HepG2 (cell line): ENCODE measurements at regions not wholly inside any gene's neighbourhood (a gene's known extent, or its start where the extent isn't known, plus 50 kb on each side); places are given as distances from the start of the nearest gene placed in this dataset.

ENCODE experiments used
- ATAC-seq: fragments of 200-7000 bp; cut with Tn5 transposase; 3 replicates; pipeline ENCODE4 v1.9.1; 2020; ENCODE audit warnings: mild to moderate bottlenecking, moderate library complexity
- BruUV-seq: library from RNA; stranded (reverse); fragments of 400-500 nt; replicated peaks from 2 replicates; lab custom pipeline; 2021; lab: Mats Ljungman, UMichigan
- CTCF ChIA-PET: fragments of 300-600 bp; formaldehyde crosslinking; extraction: SDS; loops from one replicate; lab custom pipeline; 2021; ENCODE audit warnings: low total read pairs, inconsistent platforms, low intra/inter-chr PET ratio; lab: Yijun Ruan, JAX
- POLR2A ChIA-PET: fragments of 350-600 bp; sonication (Branson Sonifier 250); formaldehyde crosslinking; loops from one replicate; lab custom pipeline; 2020; ENCODE audit warnings: antibody characterized with exemption, inconsistent platforms; lab: Yijun Ruan, JAX
- DNase-seq: peaks from one replicate; pipeline ENCODE4 v3.0.0-alpha.2; 2015; ENCODE audit warnings: low spot score
- FAIRE-seq: peaks from 3 replicates; lab custom pipeline; 2011; peaks lifted over from hg19 to GRCh38; lab: Jason Lieb, UNC
- H2AFZ ChIP-seq: one replicate; pipeline ENCODE4 v1.6.1; 2011; ENCODE audit warnings: low read length, inconsistent platforms
- H3K27ac ChIP-seq: fragments of 300-600 bp; 3 replicates; pipeline ENCODE4 v1.8.0; 2011; ENCODE audit warnings: mixed run types, mild to moderate bottlenecking, mixed read lengths, low read length, inconsistent platforms; ENCODE audit not compliant: insufficient read depth; ENCODE audit errors: extremely low read length
- H3K27me3 ChIP-seq, 2 experiments: fragments of 200-600 bp in 1 of 2; 2 replicates in 1 of 2; 3 replicates in 1 of 2; pipeline versions ENCODE4 v1.6.0 to v1.8.0; 2011; ENCODE audit warnings: low read length in 2 of 2, mild to moderate bottlenecking in 2 of 2, moderate library complexity in 2 of 2, inconsistent platforms in 1 of 2; ENCODE audit not compliant: insufficient read depth in 2 of 2, control insufficient read depth in 1 of 2
- H3K36me3 ChIP-seq, 2 experiments: fragments of 200-600 bp in 1 of 2; replicated peaks in 1 of 2; 2 replicates in 1 of 2; 3 replicates in 1 of 2; pipeline versions ENCODE4 v1.5.1 to v1.8.0; 2011; ENCODE audit warnings: low read length in 2 of 2, inconsistent platforms in 1 of 2; ENCODE audit not compliant: insufficient read depth in 2 of 2, control insufficient read depth in 1 of 2
- H3K4me1 ChIP-seq: 2 replicates; pipeline ENCODE4 v1.5.1; 2012; ENCODE audit warnings: low read length, inconsistent platforms; ENCODE audit not compliant: insufficient read depth
- H3K4me2 ChIP-seq: 2 replicates; pipeline ENCODE4 v1.6.0; 2011; ENCODE audit warnings: low read depth, low read length, inconsistent platforms
- H3K4me3 ChIP-seq, 3 experiments: fragments of 200-600 bp in 1 of 3; sonication (generic), shearing (Covaris generic) in 1 of 3; replicated peaks in 1 of 3; 2 replicates each; pipeline ENCODE4 v1.5.1; 2011 to 2016; ENCODE audit warnings: low read length in 3 of 3, inconsistent platforms in 2 of 3, low read depth in 2 of 3, mild to moderate bottlenecking in 2 of 3, control low read depth in 1 of 3, mixed read lengths in 1 of 3; ENCODE audit not compliant: insufficient read depth in 1 of 3
- H3K79me2 ChIP-seq: one replicate; pipeline ENCODE4 v1.6.1; 2011; ENCODE audit warnings: low read length, inconsistent platforms; ENCODE audit not compliant: insufficient read depth
- H3K9ac ChIP-seq: 2 replicates; pipeline ENCODE4 v1.6.0; 2011; ENCODE audit warnings: mild to moderate bottlenecking, low read depth, low read length, inconsistent platforms; ENCODE audit not compliant: insufficient read depth
- H3K9me3 ChIP-seq: 2 replicates; pipeline ENCODE4 v1.5.1; 2012; ENCODE audit warnings: mild to moderate bottlenecking, low read length
- H4K20me1 ChIP-seq: 2 replicates; pipeline ENCODE4 v1.6.0; 2011; ENCODE audit warnings: inconsistent platforms, mild to moderate bottlenecking, low read length, moderate library complexity; ENCODE audit not compliant: insufficient read depth
- MAFF ChIP-seq: IDR thresholded peaks from 2 replicates; pipeline ENCODE4 v1.6.1; 2011; ENCODE audit warnings: low read depth, low read length, improper control_type of control experiment
- MAFK ChIP-seq, 2 experiments: IDR thresholded peaks in 1 of 2; conservative IDR thresholded peaks in 1 of 2; 2 replicates each; pipeline ENCODE4 v1.6.1; 2011; ENCODE audit warnings: improper control_type of control experiment in 2 of 2, low read length in 2 of 2
- RARG ChIP-seq: sonication (generic); formaldehyde crosslinking; IDR thresholded peaks from 2 replicates; pipeline ENCODE4 v1.4.0; 2020; ENCODE audit warnings: low read depth, mild to moderate bottlenecking, missing genetic modification reagents
- ZBTB3 ChIP-seq: sonication (generic); formaldehyde crosslinking; IDR thresholded peaks from 2 replicates; pipeline ENCODE4 v1.4.0; 2020; ENCODE audit warnings: low read depth, mild to moderate bottlenecking, moderate library complexity, missing genetic modification reagents, borderline replicate concordance
- ZFP37 ChIP-seq: sonication (generic); formaldehyde crosslinking; IDR thresholded peaks from 2 replicates; pipeline ENCODE4 v1.4.0; 2020; ENCODE audit warnings: missing genetic modification reagents, borderline replicate concordance
- ZSCAN9 ChIP-seq: IDR thresholded peaks from 2 replicates; pipeline ENCODE4 v1.6.1; 2016; ENCODE audit warnings: borderline replicate concordance
- WGBS: methylation state at CpG from one replicate; pipeline ENCODE4 v1.1.6; 2017; ENCODE audit warnings: low lambda C conversion rate; 5-methylcytosine and 5-hydroxymethylcytosine counted together
- in situ Hi-C: cut with HindIII; loops from 2 replicates; pipeline ENCODE4 v1.10.0; 2017; ENCODE audit warnings: low pct_unique_long_range_greater_than_20kb; ENCODE audit not compliant: extremely low pct_ligation_motif_present
- intact Hi-C: fragments of 100-400 bp; cut with micrococcal nuclease; formaldehyde crosslinking; loops from one replicate; pipeline ENCODE4 v1.10.0; 2022; ENCODE audit not compliant: unreplicated experiment
- TF ChIP-seq, protein P1 (sequence below): sonication (generic); formaldehyde crosslinking; IDR thresholded peaks from 2 replicates; pipeline ENCODE4 v1.5.1; 2020; ENCODE audit warnings: mild to moderate bottlenecking, missing genetic modification reagents, borderline replicate concordance

DNA sequence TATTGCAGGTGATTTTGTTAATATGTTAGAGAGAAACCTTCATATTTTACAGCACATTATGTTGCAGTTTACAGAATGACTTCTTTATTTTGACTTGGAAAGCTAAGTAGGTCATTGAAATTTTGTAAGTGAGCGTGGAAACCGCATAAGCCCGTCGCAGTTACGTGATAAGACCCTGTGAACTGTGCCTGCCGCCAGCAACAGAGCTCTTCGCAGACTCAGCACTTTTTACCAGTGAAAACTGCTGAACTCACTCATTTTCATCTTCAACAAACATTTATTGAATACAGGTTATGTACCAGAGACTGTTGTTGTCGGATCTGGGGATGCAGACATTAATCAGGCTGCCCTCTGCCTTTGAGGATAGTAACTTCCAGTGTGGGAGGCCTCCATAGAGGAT, 355.7 kb downstream of the HS3ST1 start:
- H3K36me3 ChIP-seq, result no peaks in the 10 kb centered on the region
- H3K27ac ChIP-seq, result no peak overlapping the region
- no peak for ATAC-seq
- BruUV-seq, result no TSS peak
- no peak overlapping the region for H3K9ac ChIP-seq
- H3K27me3 ChIP-seq, result no peaks in the 10 kb centered on the region
- no peaks in the 10 kb centered on the region for H3K4me1 ChIP-seq
- no peaks in the 10 kb centered on the region for H3K9me3 ChIP-seq
- CTCF ChIA-PET, result no interaction called here
- no peaks in the 10 kb centered on the region for H3K79me2 ChIP-seq
- no peak for TF ChIP-seq RARG (CRISPR knock-in tag)
- TF ChIP-seq ZFP37 (CRISPR knock-in tag), result no peak
- no peak for TF ChIP-seq ZSCAN9 (CRISPR knock-in tag)
- no peak for TF ChIP-seq ZBTB3 (CRISPR knock-in tag)
- TF ChIP-seq MAFF, result peak; percentile 87
- TF ChIP-seq, protein P1, sequence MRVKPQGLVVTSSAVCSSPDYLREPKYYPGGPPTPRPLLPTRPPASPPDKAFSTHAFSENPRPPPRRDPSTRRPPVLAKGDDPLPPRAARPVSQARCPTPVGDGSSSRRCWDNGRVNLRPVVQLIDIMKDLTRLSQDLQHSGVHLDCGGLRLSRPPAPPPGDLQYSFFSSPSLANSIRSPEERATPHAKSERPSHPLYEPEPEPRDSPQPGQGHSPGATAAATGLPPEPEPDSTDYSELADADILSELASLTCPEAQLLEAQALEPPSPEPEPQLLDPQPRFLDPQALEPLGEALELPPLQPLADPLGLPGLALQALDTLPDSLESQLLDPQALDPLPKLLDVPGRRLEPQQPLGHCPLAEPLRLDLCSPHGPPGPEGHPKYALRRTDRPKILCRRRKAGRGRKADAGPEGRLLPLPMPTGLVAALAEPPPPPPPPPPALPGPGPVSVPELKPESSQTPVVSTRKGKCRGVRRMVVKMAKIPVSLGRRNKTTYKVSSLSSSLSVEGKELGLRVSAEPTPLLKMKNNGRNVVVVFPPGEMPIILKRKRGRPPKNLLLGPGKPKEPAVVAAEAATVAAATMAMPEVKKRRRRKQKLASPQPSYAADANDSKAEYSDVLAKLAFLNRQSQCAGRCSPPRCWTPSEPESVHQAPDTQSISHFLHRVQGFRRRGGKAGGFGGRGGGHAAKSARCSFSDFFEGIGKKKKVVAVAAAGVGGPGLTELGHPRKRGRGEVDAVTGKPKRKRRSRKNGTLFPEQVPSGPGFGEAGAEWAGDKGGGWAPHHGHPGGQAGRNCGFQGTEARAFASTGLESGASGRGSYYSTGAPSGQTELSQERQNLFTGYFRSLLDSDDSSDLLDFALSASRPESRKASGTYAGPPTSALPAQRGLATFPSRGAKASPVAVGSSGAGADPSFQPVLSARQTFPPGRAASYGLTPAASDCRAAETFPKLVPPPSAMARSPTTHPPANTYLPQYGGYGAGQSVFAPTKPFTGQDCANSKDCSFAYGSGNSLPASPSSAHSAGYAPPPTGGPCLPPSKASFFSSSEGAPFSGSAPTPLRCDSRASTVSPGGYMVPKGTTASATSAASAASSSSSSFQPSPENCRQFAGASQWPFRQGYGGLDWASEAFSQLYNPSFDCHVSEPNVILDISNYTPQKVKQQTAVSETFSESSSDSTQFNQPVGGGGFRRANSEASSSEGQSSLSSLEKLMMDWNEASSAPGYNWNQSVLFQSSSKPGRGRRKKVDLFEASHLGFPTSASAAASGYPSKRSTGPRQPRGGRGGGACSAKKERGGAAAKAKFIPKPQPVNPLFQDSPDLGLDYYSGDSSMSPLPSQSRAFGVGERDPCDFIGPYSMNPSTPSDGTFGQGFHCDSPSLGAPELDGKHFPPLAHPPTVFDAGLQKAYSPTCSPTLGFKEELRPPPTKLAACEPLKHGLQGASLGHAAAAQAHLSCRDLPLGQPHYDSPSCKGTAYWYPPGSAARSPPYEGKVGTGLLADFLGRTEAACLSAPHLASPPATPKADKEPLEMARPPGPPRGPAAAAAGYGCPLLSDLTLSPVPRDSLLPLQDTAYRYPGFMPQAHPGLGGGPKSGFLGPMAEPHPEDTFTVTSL (CRISPR knock-in tag), result no peak
- TF ChIP-seq MAFK (conservative IDR thresholded peaks at IDR 0.05 in 1 of 2, IDR thresholded peaks at IDR 0.05 in 1 of 2; ENCODE audit: low read length in 2 of 2), result peak; percentile 67 to 89
- TF ChIP-seq, all 625 proteins: peak for 2
- H3K4me2 ChIP-seq, result no peak overlapping the region
- intact Hi-C loops (no loop called here), in situ Hi-C loops (no loop called here)
- H3K4me3 ChIP-seq, result no peak overlapping the region
- H4K20me1 ChIP-seq, result no peaks in the 10 kb centered on the region
- H2AFZ ChIP-seq, result no peak overlapping the region
- FAIRE-seq (no peak), DNase-seq (no peak)
- WGBS, result 15% methylated on average over 8 of the region's 8 CpGs
- POLR2A ChIA-PET, result no interaction called here
